NB4 (cell line): ENCODE measurements at regions not wholly inside any gene's neighbourhood (a gene's known extent, or its start where the extent isn't known, plus 50 kb on each side); places are given as distances from the start of the nearest gene placed in this dataset.
"Not testable (repeated sequence)": the region's sequence is repeated elsewhere in the genome, so short reads cannot be mapped to it uniquely, and the experiment has no call there.

ENCODE experiments used
- MYC ChIP-seq: IDR thresholded peaks from 2 replicates; pipeline ENCODE4 v1.6.1; 2011; ENCODE audit warnings: low read depth, low read length
- POLR2A ChIP-seq: IDR thresholded peaks from 2 replicates; pipeline ENCODE4 v1.6.1; 2011; ENCODE audit warnings: mild to moderate bottlenecking; ENCODE audit not compliant: insufficient read length; ENCODE audit errors: extremely low read depth
- TF ChIP-seq, protein P1 (sequence below): IDR thresholded peaks from one replicate; pipeline ENCODE4 v1.5.1; 2012; ENCODE audit warnings: low read depth, low read length
- TF ChIP-seq, protein P2 (sequence below): IDR thresholded peaks from 2 replicates; pipeline ENCODE4 v1.6.1; 2011; ENCODE audit warnings: low read depth, low read length

DNA sequence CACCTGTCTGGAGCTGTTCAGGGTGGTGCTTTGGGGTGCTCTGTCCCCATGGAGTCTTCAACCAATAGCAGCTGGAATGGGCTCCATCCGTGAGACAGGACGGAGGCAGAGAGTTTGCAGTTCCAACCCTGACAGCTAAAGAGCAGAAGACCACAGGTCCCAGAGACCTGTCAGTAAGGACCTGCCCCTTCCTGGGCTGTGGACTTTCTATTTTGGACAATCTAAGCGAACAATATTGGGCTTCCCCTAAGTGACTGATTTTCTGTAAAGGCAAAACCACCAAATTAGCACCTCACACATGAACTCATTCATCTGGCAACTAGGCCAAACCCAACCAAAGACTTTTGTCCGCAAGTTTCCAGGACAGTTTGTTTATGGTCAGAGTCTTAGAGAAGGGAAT lies 50.5 kb upstream of the MRGPRE start:
- TF ChIP-seq, protein P1, sequence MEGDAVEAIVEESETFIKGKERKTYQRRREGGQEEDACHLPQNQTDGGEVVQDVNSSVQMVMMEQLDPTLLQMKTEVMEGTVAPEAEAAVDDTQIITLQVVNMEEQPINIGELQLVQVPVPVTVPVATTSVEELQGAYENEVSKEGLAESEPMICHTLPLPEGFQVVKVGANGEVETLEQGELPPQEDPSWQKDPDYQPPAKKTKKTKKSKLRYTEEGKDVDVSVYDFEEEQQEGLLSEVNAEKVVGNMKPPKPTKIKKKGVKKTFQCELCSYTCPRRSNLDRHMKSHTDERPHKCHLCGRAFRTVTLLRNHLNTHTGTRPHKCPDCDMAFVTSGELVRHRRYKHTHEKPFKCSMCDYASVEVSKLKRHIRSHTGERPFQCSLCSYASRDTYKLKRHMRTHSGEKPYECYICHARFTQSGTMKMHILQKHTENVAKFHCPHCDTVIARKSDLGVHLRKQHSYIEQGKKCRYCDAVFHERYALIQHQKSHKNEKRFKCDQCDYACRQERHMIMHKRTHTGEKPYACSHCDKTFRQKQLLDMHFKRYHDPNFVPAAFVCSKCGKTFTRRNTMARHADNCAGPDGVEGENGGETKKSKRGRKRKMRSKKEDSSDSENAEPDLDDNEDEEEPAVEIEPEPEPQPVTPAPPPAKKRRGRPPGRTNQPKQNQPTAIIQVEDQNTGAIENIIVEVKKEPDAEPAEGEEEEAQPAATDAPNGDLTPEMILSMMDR = not testable (repeated sequence)
- not testable (repeated sequence) for TF ChIP-seq POLR2A, MYC
- TF ChIP-seq, protein P2, sequence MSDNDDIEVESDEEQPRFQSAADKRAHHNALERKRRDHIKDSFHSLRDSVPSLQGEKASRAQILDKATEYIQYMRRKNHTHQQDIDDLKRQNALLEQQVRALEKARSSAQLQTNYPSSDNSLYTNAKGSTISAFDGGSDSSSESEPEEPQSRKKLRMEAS = not testable (repeated sequence)
